NCI-H526 (cell line): ENCODE measurements at regions not wholly inside any gene's neighbourhood (a gene's known extent, or its start where the extent isn't known, plus 50 kb on each side); places are given as distances from the start of the nearest gene placed in this dataset.
"Not testable (repeated sequence)": the region's sequence is repeated elsewhere in the genome, so short reads cannot be mapped to it uniquely, and the experiment has no call there.

Experiments
- DNase-seq, 2 experiments: peaks; one replicate each; lab custom pipeline; 2025; lab: John Stamatoyannopoulos, UW

DNA sequence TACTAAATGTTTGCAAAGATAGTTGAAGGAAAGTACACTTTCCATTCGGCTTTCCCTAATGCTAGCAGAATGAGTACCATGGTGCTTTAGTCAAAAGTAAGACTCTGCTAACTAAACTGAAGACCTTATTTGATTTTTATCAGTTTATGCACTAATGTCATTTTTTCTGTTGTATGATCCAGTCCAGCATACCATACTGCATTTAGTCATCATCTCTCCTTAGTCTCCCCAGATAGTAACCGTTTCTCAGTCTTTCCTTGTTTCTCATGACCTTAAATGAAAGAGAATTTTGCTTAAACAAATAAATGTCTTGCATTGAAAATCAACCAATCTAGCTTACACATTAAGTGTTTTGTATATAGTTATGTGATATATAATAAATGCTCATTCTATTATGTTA lies 529.5 kb upstream of the SEMA3D start:
- no peak for DNase-seq

DNA sequence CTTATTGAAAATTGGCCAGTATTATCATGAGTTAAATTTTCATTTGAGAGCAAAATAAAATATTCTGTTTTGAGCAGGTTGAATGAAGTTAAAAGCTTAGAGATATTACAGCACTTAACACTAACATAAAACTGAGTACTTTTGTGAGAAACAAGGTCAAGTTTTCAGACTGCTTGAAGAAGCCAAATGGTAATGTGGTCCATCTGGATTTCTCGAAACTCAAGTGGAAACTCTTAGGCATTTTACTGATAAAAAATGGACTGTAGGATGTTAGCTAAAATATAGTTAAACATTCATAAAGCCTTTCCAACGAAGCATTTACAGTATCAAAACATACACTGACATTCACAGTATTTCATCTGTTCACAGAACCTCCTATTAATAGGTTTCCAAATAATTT lies 528.1 kb upstream of the SEMA3D start:
- DNase-seq, result no peak

DNA sequence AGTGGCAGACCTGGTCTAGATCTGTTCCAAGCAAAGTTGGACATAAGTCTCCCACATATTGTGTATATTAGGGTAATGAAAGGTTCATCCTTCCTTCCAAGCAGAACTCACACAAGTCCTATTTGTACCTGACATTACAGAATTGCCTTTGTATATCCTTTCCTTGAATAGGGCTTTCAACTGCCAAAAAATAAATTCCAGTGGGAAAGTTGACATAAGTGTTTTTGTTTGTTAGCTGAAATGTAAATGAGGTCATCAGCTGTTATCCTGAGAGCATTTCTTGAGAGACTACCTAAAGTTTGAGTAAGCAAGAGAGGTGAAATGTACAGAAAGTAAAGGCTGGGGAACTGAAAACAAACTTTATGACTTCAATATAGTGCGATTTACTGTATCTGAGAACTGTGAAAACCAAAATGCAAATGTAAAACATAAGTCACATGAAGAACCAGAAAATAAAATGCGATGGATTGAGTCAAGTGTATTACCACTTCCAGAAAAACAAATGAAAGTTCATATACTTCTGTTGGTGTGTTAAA lies 527.3 kb upstream of the SEMA3D start:
- no peak for DNase-seq

DNA sequence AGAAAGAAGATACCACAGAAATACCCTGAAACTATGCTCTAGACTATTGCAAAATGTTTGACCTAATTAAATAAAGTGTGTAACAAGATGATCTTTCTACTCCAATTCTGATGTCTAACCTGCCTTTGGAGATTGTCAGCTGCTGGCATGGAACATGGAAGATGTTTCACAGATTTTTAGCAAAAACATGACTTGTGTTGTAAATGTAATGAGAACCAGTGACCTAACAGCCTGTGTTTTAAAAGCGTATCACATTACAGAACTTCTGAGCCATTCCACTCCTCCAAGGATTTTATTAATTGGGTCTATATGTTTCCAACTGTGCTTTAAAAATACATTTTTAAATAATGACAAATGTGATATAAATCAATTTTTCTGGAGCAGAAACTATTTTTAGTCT lies 526.3 kb upstream of the SEMA3D start:
- DNase-seq, result no peak

DNA sequence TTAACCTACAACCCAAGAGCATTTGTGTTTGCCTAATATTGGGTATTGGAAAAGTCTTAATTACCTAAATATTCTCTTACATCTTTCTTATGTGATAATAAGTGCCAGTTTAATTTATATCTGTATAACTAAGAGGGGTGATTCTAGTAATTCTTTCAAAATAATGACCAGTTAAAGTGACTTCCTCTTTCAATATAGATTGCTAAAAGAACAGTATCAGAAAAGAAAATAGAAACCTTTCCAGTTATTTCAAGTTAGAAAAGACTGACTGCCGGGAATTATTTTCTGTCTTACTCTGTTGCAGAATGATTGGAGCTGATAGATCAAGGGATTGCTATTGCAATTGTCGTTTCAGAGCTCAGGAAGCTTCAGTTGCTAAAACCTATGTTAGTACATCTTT lies 525.0 kb upstream of the SEMA3D start:
- DNase-seq, result no peak

DNA sequence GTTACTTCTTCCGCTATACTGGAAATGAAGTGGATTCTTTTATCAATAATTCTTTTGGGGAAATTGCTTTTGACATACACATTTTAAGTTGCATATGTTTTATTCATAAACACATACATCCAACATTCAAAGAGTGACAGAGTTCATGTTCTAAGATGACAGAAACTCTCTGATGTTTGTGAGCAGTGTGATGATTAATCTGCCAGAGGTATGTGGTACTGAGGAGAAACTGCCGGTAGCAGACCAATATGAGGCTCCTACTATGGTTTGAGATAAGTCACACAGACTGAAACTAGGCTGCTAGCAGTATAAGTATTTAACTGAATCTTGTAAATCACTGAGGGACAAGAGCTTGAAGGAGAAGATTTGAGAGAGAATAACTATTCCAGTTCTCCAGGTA lies 524.1 kb upstream of the SEMA3D start:
- no peak for DNase-seq

DNA sequence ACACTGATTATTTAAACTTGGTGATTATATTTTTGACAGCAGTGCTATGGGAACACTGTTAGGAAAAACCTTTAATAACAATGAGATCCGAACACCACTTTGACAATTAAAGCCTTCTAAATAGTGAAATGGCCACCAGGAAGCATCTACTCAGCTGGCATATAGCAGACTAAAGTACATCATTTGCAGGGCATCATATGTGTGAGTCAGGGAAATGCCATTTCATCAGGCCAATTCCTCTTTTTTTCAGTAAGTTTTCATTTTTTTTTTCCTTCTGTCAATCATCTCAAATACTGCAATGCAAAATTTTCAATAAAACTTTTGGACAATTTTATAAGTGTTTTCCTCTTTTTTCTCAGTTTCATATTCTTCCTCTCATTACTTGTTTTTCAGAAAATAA lies 521.4 kb upstream of the SEMA3D start:
- DNase-seq, result no peak

DNA sequence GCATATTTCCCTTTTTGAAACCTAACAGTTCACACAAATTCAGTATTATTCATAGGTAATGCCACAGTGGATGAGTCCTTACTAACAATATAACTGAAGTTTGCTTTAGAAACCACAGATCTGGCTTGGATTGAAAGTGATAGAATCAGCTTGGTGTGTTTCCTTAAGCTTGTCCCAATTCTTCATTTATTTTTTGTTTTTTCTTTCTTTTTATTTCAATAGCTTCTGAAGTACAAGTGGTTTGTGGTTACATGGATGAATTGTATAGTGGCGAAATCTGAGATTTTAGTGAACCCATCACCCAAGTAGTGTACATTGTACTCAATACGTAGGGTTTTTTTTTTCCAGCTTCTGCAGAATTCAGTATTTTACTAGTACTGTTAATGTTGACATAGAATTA lies 518.2 kb upstream of the SEMA3D start:
- DNase-seq, result no peak

DNA sequence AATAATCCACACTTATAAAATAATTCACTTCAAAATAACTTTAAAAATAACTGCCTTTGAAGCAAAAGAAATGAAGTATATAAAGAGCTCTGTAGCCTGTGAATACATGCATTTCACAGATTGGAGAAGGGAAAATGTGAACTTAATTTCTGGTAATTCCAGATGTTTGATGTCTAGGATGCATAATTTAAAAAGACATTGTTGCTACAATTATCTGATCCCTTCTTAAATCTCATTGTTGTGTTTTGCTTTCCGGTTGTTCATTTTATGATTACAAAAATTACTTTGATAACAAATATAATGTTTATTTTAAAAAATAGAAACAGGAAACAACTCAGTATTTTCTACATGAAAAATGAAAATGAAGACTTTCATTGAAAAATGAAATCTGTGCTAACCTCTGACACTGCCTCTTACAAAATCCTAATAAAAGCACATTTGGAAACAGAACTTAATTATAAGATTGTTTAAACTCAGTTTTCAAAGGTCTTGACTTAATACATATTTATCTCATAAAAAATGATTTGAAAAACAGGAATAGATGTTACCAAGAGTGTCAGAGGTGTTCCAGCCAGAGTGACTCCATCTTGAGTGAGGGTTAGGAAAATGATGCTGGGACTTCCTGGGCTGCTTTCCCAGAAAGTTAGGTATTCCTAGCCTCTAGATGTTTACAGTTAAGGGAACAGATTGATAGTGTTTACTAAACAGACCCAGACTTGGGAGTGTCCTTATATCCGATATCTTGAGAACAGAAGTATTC lies 516.6 kb upstream of the SEMA3D start:
- no peak for DNase-seq

DNA sequence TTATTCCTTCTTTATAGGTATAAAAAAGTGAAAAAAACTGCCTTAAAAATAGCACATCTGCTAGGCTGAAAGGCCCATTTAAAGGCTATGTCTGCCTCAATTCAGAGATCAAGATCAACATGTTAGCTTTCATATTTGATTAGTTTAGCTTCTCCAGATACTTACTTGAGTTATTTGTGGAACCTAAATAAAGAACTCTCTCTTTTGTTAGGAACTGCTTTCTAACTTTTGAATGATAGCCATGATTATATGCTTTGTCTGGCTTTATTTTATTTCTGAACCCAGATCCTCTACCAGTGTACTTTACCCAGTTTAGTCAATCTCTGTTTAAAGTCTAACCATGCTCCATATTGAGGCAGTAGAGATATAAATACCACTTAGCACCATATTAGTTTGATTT lies 515.5 kb upstream of the SEMA3D start:
- DNase-seq, result no peak

DNA sequence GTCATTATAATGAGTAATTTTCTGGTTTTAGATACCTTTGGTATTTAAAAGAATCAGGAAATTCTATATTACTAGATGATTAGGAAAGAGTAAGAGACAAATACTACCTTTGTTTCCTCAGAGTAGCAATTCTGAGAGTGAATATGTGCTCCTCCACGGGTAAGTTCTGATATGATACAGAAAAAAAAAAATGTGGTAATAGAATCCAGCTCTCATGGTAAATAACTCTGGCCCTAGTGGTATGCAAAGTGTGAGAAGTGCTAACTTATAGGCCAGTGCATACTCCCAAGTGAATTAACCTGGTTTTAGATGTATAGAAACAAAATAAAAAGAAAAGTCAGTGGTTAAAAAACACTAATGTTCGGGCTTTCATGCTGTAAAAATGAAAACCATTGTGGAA lies 512.6 kb upstream of the SEMA3D start:
- DNase-seq, result peak in 1 of 2 experiments; percentile 32

DNA sequence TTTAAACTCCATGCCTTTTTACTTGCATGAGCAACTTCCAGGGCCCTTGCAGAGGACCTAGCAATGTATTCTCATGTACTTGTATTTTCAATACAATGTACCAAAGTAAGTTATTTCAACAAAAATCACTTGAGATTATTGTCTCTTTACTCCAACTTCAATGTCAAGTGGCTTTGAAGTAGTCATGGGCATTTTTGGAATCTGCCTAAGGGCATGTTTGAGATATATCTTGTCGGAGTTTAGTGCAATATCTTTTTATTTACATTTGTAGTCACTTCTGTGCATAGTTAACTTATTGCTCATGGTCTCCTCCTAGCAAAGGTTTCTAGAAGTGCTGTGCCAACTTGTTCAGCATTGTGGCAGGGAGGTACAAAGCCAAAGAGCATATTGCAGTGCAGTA lies 508.7 kb upstream of the SEMA3D start:
- no peak for DNase-seq

DNA sequence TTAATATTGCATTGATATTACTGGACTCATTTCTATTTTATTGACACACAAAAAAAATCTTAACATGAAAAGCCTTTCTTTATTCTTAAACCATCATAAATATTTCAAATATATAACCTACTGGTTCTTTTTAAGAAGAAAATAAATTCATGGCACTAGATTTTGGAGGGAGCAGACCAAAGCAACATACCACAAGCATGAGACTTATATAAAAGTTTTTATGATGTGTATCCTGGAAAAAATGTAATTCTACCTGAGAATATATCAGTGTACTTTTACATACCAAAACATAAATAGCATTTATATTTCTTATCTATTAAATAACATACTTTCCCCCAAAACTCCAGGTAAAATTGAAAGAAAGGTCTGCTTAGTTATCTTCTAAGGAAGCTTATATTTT lies 508.2 kb upstream of the SEMA3D start:
- no peak for DNase-seq

DNA sequence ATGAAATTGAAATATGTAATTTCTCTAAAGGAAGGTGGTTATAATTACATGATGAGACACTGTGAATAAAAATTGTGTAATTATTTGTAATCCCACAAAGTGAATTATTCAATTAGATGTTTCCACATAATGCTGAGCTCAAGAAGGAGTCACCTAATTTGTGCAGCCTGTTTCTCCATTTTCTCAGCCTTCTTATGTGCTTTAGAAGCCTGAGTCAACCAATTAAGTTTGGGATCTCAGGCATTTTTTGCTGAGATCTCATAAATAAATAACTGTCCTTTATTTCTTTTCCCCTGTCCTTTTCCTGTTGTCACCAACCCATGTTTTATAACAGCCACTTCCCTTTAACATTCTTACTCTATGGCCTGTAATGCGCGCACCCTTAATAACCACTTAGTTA lies 506.5 kb upstream of the SEMA3D start:
- DNase-seq, result no peak

DNA sequence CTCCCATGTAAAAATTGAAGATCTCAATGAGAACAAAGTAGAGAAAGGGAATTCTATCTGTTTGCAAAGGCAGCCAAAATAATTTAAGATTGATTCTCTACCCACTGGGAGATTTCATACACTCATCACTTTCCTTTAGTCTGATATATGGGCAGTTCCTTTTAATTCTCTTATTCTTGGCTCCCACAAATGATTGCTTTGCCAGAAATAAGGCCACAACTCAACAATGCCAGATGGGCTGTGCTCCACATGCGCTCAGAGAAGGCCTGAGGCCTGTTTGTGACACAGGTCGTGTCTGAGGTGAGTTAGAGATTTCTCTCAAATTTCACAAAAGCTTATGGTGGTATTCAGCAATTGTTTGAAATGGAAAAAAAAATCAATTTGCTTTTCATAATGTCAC lies 501.9 kb upstream of the SEMA3D start:
- DNase-seq, result no peak

DNA sequence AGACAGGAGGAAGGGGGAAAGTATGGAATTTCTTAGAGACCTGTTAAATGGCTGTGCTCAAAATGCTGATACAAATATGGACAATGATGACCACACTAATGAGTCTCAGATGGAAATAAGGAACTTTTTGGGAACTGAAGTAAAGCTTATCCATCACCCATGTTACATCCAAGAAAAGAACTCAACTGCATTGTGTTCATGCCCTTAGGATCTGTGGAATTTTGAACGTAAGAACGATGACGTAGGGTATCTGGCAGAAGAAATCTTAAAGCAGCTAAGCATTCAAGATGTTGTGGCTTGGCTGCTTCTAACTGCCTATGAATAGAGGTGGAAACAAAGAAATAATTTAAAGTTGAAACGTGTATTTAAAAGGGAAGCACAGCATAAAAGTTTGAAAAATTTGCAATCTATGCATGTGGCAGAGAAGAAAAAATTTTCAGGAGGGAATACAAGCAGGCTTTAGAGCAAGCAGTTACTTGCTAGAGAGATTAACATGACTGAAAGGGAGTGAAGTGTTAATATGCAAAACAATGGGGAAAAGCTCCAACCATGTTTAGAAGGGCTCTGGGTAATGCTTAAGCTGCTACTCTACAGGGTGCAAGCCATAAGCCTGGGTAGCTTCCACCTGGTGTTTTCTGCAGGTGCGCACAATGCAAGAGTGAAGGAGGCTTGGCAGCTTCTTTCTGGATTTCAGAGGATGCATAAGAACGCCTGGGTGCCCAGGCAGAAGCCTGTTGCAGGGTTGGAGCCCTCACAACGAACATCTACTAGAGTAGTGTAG lies 499.7 kb upstream of the SEMA3D start:
- DNase-seq, result no peak

DNA sequence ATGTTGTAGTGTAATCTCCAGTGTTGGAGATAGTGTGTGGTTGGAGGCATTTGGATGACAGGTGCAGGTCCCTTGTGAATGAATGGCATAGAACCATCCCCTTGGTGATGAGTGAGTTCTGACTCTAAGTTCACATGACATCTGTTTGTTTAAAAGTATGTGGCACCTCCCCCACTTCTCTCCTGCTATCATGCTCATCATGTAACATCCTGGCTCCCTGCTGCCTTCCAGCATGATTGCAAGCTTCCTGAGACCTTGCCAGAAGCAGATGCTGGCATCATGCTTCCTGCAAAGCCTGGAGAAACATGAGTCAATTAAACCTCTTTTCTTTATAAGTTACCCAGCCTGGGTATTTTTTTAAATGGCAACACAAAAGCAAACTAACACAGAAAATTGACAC lies 499.0 kb upstream of the SEMA3D start:
- DNase-seq, result no peak

DNA sequence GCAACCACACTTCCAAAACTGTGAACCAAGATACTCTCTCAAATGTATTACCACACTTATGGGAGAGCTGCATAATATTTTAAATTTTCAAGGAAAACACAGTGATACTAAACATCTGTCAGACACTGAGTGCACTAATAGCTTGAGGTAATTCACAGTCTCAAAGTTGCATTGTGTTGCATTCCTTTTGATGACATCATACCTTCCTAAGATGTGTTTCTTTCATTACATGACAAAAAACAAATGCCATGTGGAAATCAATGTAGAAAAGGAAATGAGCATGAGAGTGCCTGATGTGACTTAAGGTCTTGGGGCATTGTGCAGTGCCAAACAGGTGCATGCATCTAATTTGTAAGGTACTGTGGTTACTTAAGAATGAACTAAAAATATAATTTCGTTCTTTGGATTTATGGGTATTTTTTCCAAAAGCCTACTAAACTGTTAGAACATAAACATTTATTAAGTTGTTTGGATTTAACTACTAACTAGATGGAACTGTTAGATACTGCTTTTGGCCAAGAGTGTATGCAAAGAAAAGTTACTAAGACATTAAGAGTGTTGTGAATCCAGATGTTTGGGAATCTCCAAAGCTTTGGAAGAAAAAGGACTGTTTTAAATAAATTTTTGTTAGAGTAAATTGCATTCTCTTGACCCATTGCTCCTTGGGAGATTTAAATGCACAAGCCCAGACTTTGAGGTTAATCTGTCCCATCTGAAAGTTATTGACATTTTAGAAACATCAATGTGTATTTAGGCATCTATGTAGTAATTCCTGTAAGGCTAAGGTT lies 496.2 kb upstream of the SEMA3D start:
- no peak for DNase-seq

DNA sequence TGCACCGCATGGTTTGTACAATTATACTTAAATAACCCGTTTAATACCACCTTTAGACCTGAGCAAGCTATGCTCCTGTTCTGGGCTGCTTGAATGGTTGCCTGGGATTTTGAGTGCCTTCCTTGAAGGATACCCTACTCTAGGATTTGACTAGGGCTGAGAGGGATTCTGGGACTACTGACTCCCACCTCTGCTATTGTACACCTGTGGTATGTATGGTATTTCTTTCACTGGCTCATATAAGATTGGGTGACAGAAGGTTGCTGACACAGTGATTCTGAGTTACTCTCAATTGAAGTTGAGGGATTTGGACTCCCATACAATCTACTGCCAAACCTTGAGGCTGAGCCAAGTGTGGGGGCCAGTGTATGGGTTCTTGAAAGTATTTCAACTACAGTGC lies 494.4 kb upstream of the SEMA3D start:
- no peak for DNase-seq

DNA sequence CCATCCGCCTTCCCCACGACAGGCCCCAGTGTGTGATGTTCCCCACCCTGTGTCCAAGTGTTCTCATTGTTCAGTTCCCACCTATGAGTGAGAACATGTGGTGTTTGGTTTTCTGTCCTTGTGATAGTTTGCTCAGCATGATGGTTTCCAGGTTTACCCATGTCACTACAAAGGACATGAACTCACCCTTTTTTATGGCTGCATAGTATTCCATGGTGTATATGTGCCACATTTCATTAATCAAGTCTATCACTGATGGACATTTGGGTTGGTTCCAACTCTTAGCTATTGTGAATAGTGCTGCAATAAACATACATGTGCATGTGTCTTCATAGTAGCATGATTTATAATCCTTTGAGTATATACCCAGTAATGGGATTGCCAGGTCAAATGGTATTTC lies 488.2 kb upstream of the SEMA3D start:
- DNase-seq, result not testable (repeated sequence)

DNA sequence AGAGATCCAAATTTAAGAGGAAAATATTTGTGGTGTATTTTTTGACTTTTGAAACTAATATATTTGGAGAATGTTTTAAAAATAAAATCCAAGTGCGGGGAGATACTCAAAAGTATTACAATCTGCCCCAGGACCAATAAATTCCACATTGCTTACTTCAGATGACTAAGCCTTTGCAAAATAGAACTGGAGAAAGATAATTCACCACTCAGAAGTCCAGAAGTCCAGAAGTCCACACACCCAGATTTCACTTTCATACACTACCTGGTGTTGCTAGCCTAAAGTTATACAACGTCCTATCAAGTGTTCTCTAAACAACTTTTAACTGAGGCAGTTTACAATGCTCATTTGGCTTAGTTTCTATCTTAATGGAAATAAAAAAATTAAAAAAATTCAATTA lies 487.0 kb upstream of the SEMA3D start:
- DNase-seq, result no peak

DNA sequence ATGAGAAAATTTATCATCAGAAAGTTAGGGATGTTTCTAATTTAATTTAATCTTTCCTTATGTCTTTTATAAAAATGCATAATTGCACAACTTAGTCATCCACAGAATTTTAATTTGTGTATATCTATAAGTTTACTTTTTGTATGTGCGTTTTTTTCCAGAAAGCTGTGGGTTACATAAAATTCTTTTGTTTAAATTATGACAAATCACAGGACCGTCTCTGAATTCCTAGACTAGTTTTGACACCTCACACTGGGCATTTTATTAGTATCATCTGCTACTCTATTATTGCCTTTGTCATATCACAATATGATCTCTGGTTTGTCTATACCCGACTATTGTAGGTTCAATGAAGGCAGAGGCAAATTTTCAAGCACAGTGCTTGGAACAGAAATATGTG lies 482.4 kb upstream of the SEMA3D start:
- DNase-seq, result no peak

DNA sequence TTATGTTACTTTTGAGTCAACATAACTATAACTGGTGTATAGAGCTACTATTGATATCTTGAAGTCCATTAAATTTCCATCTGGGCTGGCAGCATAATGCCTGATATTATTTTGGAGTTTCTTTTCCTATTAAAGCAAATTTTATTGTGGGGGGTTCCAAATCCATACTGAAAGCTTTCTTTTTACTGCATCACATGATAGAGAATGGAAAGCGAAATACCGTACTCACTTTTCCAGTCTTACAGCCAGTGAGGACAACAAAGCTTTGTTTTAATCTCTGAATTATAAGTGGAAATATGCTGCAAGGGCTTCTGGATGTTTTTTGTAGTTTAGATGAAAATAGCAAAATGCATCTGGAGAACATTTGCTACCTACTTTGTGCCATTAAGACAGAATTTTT lies 477.5 kb upstream of the SEMA3D start:
- DNase-seq, result no peak
